ENCODE measurements at regions not wholly inside any gene's neighbourhood (a gene's known extent, or its start where the extent isn't known, plus 50 kb on each side); places are given as distances from the start of the nearest gene placed in this dataset.
A peak's percentile ranks its signal among the peaks of the same experiment; 100 is the strongest.
"Not testable (repeated sequence)": the region's sequence is repeated elsewhere in the genome, so short reads cannot be mapped to it uniquely, and the experiment has no call there.

DNA sequence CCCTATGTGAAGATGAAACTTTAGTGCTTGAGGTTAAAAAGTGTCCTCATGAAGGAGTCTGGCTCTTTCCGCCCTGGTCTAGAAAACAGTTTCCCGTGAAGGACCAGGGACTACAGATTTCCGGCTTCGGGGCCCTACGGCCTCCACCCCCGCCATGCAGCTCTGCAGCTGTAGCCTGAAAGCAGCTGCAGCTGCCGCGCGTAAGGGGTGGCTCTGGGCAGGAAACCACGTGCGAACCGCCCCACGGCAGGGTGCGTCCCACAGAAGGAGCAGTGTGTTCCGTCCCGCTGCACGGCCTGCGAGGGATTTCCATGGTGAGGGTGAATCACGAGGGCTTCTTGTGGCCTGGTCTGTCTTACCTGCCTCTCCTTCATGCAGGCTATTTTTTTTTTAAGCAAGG lies 117.0 kb downstream of the ERMARD start:
- peak; percentile 13 for DNase-seq

- no peak for DNase-seq
Measured at GRCh38 chr6:169867751-169868191, 116.3 kb downstream of the ERMARD start.

- no peak for DNase-seq
Measured at GRCh38 chr6:169866668-169867521, 115.5 kb downstream of the ERMARD start.

GRCh38 chr6:169866140-169866534 lies 114.7 kb downstream of the ERMARD start:
- no peak for DNase-seq

DNA sequence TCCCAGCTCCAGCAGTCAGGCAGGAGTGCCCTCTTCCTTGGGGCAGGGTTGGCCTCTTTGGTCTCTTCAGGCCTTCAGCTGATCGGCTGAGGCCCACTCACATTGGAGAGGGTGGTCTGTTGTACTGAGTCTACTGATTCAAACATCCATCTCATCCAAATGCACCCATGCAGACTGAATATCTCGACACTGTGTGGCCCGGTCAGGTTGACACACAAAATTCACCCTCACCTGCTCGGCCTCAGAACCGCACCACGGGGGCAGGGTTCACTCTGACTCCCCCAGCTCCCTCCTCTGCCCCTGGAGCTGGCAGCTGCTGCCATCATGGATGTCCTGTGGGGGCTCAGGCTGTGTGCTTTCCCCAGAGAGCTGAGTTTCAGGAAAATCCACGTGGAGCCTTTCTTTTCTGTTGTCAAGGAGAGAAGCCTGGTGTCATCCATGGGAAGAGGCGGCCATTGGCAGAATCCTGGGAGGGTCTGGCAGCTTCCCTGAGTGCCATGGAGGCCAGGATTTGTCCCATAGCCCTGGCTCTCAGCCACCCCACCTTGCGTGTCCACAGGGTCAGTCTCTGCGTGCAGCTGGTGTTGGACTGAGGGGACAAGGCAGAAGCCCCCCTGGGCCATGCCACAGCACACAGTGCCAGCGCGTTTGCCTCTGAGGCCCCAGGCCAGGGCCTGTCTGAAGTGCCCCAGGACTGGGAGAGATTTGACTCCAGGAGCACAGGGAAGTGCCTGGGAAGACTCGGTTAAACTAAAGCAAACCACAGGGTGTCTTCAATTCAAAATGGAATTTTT lies 114.1 kb downstream of the ERMARD start:
- DNase-seq: no peak

- DNase-seq: peak; percentile 94
Measured at GRCh38 chr6:169864148-169865020, 113.0 kb downstream of the ERMARD start.

DNA sequence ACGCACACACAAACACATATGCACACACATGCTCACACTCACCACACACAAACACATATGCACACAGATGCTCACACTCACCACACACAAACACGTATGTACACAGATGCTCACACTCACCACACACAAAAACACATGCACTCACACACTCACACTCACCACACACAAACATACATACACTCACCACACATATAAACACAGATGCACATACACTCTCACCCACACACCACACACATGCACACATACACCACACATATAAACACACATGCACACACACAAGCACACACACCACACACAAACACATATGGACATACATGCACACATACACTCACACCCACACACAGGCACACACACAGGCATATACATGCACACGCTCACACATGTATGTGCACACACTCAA lies 112.3 kb downstream of the ERMARD start:
- DNase-seq: no peak

DNA sequence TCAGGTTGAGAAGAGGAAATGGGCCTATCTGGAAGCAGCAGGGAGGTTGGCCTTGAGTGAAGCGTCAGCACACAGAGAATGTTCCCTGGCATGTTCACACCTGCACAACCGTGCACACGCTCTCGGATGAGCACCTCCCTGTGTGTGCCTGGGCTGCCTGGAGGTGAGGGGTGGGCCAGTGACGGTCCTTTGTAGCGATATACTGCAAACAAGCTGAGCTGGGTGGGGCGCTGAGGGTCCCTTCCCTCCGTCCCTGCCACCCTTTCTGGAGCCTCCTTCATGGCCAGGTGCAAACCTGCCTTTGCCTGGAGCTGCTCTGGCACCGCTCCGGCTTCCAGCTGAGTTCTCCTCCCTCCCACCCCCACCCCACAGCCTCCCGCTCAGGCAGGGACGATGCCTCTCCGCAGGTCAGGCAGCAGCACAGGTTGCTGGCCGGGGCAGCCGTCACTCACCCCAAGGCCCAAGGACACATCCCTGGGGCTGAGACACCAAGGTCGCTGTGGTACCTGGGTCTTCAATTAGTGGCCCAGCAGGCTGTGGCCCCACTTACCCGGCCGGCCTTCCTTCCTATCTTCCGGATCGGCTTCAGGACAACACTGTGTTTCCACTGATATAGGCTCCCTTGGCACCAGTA lies 111.6 kb downstream of the ERMARD start:
- peak; percentile 82 for DNase-seq

GRCh38 chr6:169862043-169862891 lies 110.8 kb downstream of the ERMARD start:
- DNase-seq: no peak

GRCh38 chr6:169861431-169862042 lies 110.1 kb downstream of the ERMARD start:
- no peak for DNase-seq

DNA sequence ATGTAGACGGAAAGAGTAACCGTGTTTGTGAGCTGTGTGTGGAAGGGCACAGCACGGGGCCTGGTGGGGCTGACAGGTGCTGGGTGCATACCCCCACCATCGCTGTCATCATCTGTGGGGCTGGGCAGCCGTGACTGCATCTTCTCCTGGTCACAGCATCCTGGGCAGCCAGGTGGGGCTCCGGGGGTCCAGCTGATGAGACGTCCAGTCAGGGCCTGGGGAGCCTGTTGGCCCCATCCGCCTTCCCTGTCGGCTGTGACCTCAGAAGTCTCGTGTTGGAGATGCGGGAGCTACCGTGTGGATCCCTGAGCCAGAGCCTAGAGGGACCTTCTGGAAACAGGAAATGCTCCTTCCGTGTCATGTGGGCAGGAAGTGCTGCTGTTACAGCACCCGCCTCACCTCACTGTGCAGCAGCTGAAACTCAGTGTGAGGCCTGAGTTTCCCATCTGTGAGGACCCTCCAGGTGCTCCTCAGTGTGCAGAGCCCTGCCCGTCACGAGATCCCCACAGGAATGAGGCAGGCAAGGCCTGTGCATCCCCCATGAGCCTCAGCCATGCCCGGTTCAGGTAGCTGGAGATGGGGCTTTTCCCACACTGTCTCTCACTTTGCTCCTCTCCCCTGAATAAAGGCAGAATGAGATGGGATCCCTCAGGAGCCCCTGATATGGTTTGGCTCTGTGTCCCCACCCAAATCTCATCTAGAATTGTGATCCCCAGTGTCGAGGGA lies 108.7 kb downstream of the ERMARD start:
- DNase-seq: no peak

DNA sequence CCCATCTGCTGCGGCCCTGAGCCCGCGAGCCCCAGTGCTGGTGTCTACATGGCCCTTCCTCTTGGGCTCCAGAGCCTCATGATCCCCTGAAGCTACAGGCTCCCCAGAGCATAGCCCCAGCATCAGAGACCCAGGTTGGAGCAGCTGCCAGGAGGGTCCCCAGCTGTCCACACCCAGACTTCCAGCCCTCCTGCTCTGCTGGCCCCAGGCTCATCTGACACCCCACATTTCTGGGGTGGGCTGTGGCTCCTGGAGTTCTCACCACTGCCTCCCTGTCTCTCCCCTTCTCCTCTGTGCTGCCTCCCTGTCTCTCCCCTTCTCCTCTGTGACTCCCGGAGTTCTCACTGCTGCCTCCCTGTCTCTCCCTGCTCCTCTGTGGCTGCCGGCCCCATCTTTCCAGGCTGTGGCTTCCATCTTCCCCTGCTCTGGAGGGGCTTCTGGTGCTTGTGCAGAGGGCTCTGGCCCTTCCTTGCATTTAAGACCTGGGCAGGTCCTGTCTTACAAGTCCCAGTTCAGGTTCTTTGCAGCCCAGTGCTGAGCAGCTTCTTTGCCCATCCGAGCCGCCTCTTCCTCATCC lies 108.1 kb downstream of the ERMARD start:
- no peak for DNase-seq

GRCh38 chr6:169858935-169859351 lies 107.5 kb downstream of the ERMARD start:
- no peak for DNase-seq

- no peak for DNase-seq
Measured at GRCh38 chr6:169858293-169858934, 107.0 kb downstream of the ERMARD start.

DNA sequence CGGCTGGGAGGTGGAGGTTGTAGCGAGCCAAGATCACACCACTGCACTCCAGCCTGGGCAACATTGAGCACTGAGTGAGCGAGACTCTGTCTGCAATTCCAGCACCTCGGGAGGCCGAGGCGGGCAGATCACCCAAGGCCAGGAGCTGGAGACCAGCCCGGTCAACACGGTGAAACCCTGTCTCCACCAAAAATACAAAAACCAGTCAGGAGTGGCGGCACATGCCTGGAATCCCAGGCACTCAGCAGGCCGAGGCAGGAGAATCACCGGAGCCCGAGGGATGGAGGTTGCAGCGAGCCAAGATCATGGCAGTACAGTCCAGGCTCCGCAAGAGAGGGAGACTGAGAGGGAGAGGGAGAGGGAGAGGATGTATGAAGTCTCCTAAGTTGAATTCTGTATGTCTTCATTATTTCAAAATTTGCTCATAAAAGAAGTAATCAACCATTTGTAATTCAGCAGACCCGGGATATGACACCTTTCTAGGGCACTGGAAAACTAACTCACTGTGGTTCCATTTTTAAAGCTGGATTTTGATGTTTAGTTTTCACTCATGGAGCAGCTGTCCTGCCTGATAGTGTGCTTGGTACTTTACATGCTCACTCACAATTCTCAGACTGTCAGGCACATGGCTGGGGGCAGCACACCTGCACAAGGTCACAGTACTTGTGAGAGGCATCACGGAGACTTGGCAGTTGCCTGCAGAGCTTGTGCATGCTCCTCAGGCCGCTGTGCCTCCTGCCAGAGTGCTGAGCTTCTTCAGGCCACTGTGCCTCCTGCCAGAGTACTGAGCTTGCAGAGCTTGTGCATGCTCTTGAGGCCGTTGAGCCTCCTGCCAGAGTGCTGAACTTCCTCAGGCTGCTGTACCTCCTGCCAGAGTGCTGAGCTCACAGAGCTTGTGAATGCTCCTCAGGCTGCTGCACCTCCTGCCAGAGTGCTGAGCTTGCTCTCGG lies 106.2 kb downstream of the ERMARD start:
- no peak for DNase-seq

DNA sequence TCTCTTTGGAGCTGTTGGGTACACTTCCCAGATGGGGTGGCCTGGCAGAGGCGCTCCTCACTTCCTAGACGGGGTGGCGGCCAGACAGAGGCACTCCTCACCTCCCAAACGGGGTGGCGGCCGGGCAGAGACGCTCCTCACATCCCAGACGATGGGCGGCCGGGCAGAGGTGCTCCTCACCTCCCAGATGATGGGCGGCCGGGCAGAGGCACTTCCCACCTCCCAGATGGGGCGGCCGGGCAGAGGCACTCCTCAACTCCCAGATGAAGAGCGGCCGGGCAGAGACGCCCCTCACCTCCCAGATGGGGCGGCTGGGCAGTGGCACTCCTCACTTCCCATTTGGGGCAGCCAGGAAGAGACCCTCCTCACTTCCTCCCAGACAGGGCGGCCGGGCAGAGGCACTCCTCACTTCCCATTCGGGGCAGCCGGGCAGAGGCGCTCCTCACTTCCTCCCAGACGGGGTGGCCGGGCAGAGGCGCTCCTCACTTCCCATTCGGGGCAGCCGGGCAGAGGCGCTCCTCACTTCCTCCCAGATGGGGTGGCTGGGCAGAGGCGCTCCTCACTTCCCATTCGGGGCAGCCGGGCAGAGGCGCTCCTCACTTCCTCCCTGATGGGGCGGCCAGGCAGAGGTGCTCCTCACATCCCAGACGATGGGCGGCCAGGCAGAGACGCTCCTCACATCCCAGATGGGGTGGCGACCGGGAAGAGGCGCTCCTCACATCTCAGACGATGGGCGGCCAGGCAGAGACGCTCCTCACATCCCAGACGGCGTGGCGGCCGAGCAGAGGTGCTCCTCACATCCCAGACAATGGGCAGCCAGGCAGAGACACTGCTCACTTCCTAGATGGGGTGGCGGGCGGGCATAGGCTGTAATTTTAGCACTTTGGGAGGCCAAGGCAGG lies 105.3 kb downstream of the ERMARD start:
- not testable (repeated sequence) for DNase-seq

DNA sequence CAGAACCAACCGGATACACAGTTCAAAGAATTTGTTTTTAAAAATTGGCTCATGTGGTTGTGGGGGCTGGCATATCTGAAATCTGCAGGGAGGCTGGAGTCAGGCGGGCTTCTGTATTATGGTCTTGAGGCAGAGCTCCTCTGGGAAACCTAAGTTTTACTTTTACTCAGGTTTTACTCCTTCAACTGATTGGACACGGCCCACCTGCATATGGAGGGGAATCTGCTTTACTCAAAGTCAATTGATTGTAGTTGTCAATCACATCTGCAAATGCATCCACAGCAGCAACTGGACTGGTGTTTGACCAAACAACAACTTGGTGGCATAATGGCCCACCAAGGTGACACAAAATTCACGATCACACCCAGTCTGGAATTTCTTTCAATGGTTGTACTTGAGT lies 103.4 kb downstream of the ERMARD start:
- no peak for DNase-seq

Data from DMS79 treated with DMSO at 0.1 percent for 48 hours (cell line).